Vagina (tissue), 2 donors: ENCODE measurements at regions not wholly inside any gene's neighbourhood (a gene's known extent, or its start where the extent isn't known, plus 50 kb on each side); places are given as distances from the start of the nearest gene placed in this dataset.
"Not testable (repeated sequence)": the region's sequence is repeated elsewhere in the genome, so short reads cannot be mapped to it uniquely, and the experiment has no call there.

Source experiments
- POLR2A ChIP-seq, 2 donors: fragments of 450-650 bp; IDR thresholded peaks; one replicate each; pipeline ENCODE4 v1.6.1; 2017; ENCODE audit warnings: antibody characterized with exemption in 2 of 2, mild to moderate bottlenecking in 2 of 2, moderate library complexity in 2 of 2
- TF ChIP-seq, protein P1 (sequence below), 3 experiments: fragments of 450-650 bp in 2 of 3; fragments of 200-600 bp in 1 of 3; sonication (generic) in 1 of 3; IDR thresholded peaks; one replicate each; pipeline ENCODE4 v1.5.1; 2017 to 2019; ENCODE audit warnings: antibody characterized with exemption in 3 of 3, mild to moderate bottlenecking in 2 of 3, moderate library complexity in 2 of 3

- TF ChIP-seq, protein P1, sequence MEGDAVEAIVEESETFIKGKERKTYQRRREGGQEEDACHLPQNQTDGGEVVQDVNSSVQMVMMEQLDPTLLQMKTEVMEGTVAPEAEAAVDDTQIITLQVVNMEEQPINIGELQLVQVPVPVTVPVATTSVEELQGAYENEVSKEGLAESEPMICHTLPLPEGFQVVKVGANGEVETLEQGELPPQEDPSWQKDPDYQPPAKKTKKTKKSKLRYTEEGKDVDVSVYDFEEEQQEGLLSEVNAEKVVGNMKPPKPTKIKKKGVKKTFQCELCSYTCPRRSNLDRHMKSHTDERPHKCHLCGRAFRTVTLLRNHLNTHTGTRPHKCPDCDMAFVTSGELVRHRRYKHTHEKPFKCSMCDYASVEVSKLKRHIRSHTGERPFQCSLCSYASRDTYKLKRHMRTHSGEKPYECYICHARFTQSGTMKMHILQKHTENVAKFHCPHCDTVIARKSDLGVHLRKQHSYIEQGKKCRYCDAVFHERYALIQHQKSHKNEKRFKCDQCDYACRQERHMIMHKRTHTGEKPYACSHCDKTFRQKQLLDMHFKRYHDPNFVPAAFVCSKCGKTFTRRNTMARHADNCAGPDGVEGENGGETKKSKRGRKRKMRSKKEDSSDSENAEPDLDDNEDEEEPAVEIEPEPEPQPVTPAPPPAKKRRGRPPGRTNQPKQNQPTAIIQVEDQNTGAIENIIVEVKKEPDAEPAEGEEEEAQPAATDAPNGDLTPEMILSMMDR (IDR thresholded peaks at IDR 0.05), result not testable (repeated sequence)
- TF ChIP-seq POLR2A (IDR thresholded peaks at IDR 0.05), result not testable (repeated sequence)
Observed at GRCh38 chr15:44842883-44843282, 106.6 kb downstream of the TRIM69 start.
